HG03064 (cell line): ENCODE measurements at regions not wholly inside any gene's neighbourhood (a gene's known extent, or its start where the extent isn't known, plus 50 kb on each side); places are given as distances from the start of the nearest gene placed in this dataset.

Source experiments
- ATAC-seq: cut with Tn5 transposase; IDR thresholded peaks from one replicate; pipeline ENCODE4 v1.9.1; 2021; ENCODE audit warnings: low read depth; ENCODE audit not compliant: unreplicated experiment

DNA sequence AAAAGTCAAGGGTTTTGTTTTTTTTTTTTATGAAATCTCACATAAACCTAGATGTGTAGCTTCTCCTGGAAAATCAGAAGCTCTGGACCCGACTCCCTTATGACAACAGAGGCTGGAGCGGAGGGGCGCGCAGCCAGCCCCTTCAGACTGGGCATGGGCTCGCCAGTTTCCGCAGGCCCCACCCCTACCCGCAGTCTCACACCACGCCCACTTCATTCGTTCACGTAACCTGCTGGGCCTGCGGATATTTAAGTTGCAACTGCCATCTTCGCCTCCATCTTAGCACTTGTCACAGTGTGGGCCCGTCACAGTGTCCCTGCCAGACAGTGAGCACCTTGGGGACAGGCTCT, 111.7 kb upstream of the PTPN1 start:
- ATAC-seq: no peak

DNA sequence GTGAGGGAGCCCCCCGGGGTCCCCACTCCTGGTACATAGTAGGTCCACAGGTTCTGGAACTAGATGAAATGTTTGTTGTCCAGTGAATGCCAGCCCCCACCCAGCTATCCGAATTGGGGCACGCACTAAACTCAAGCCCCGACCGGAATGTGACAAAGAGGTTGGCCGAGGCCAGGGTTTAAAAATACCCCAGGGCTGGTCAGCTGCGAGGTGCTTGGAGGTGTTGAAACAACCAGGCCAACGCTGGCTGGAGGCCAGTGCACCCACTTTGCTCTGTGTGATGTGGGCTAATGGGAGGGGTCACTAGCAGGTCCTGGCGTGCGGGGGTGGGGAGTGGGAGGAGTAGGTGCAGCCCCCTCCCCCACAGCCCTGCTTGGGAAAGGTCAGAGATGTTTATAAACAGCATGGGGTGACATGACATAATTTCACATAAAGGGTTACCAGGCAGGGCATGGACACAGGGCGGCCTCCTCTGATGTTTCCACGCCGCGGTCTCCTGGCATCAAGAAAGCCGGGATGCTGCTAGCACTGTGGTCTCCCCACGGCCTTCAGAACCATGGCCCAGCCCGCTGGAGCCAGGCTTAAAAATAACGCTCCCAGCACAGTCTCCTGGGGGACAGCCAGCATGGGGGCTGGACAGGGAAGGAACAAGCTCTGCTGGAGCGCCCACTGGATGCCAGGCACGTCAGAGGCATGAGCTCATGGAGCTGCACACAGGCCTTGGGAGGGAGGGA, 111.2 kb upstream of the PTPN1 start:
- no peak for ATAC-seq

DNA sequence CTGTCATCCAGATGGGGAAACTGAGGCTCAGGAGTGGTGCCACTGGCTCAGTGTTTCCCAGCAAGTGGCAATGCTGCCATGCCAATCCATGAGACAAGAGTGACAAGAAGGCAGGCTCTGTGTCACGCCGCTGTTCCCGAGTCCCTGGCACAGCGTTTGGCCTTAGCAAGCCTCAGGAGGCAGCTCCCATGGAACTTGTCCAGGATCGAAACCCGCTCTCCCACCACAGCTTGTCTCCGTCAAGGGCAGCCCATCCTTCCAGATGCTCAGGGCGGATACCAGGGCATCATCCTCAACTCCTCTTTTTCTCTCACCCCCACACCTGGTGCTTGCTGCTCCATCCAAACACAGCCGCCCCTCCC, 110.6 kb upstream of the PTPN1 start:
- ATAC-seq: no peak

DNA sequence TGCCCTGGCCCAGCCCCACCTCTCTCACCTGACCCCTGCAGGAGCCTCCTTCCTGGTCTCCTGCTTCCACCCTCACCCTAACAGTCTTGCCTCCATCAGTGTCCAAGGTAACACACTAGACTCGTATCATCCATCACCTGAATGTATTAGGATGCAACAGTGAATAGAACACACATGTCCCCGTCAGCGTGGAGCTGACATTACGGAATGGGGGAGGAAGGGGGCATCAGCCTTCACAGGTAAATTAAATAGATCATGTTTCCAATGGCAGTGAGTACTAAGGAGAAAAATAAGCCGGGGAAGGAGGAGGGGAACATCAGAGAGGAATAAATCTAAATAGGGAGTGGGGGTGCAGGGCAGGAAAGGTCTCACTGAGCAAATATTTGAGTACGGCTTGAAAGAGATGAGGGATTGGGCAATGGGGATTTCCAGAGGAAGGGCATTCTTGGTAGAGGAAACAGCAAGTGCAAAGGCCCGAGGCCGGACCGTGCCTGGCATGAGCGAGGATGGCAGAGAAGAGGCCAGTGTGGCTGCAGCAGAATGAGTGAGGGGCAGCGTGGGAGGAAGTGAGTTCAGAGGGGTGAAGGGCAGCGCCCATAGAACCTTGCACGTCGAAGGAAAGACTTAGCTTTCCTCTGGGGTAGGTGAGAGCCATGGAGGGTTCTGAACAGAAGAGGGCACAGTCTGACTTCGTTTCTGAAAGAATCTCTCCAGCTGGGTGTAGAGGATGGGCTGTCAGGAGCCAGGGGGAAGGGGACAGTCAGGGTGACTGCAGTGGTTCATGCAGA, 110.1 kb upstream of the PTPN1 start:
- ATAC-seq: no peak

DNA sequence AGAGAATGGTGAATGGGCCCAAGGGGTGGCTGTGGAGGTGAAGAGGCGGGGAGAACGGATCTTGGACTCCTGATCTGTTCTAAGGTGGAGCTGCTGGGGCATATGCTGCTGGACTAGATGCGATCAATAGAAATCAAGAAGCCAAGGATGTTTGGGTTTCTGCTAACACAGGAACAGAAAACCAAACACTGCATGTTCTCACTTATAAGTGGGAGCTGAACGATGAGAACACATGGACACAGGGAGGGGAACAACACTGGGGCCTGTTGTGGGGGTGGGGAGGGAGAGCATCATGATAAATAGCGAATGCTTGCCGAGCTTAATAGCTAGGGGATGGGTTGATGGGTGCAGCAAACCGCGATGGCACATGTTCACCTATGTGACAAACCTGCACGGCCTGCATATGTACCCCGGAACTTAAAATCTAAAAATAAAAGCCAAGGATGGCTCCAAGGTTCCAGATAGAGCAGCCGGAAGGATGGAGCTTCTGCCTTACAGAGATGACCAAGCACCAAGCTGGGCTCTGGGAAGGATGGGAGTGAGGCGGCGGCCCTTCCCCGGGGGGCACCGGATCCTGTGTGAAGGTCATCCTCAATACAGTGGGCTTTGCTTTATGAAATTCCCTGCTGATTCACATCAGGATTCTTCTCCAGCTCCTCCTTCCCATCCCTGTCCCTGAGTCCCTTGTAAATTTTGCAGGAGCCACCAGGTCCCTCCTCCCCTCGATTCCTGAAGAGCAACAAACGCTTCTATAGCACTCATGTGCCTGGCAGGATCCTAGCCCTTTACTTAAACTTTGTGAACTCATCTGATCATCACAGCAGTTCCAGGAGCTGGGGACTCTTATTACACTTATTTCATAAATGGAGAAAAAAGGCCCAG, 109.2 kb upstream of the PTPN1 start:
- no peak for ATAC-seq

DNA sequence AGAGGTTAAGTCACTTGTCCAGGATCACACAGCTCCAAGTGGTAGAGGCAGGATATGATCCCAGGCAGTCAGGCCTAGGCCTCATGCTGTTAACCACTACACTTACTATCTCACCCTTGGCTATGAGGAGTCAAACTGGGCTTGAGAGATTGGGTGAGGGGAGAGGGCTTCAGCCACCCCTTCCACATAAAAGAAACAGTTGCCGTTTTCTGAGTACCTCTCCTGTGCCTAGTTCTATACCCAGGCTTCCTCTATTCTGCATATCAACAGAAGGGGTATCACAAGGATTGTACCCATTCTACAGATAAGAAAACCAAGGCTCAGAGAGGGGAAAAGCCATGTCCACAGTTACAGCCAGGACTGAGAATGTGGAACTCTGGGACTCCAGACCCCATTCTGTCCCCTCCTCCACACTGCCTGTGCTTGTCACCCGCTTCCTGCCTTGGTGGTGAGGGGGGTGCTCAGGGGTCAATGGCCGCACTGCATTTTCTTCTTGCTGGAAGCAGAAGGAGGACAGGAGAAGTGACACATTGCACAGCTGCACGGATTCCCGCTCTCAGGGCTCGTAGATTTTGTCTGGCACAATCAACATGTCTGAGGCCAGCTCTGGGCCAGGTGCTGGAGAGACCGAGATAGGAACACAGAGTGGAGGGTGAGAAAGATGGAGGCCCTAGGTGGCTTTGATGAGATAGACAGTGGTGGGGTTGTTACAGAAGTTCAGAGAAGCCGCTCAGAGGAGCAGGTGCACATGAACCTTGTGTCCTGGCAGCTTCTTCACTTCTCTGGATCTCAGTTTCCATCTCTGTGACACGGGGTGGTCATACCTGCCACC, 108.4 kb upstream of the PTPN1 start:
- no peak for ATAC-seq

DNA sequence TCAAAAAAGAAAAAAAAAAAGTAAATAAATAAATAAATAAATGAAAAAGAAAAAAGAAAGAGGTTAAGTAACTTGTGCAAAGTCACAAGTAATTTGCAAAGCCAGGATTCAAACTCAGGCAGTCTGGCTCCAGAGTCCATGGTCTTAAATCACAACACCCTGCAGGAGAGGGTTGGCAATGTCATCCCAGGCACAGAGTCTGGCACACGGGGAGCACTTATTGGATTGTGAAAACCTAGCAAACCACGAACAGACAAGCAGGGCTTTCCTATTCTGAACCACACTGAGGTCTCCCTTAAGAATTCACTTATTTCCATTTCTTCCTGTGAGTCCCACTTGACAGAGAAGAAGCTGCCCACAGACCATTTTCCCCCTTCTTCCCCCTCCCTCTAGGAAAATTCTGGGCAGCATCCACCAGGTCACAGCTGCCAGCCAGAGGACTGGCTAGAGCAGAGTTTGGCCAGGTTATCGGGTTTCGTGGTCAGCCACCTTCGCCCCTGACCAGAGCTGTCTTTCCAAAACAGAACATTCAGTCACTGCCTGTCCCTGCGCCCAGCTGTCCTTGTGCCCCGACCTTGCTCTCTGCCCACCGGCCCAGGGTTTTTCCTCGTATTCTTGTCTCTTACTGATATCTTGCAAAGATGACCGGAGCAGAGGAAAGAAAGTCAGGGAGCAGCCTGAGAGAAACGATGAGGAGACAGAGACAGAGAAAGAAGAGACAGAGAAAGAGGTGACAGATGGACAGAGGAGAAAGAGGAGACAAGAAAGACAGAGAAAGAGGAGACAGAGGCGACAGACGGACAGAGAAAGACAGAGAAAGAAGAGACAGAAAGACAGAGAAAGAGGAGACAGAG, 106.4 kb upstream of the PTPN1 start:
- no peak for ATAC-seq

DNA sequence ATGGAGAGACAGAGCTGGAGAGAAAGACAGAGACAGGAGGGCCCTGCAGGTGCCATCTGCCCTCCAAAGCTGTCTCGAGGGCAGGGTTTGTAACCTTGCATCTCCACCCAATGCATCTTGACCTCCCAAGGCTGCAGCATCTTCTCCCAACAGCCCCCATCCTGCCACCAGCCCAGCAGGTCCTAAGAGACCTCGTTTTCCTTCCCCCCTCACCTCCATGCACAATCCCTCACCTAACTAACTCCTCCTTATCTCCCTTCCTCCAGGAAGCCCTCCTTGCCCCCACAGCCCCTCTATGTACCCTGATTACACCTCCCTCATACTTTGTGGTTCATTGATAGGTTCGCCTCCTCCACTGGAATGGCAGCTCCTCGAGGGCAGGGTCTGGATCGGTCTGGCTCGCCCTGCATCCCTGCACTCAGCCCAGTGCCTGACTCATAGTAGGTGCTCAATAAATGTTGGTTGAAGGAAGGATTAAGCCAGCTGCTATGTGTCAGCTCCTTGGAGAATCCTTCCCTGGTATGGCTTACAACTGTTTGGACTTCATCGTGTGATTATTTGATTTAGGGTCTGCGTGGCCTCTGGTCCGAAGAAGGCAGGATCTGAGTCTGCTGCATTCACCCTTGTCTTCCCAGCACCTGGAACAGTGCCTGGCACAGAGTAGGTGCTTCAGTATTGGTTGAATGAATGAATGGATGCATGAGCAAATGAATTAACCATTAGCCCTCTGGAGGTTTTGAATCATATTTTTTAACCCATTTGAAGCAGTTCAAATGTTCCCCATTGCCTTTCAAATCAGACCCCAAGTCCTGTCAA, 105.6 kb upstream of the PTPN1 start:
- no peak for ATAC-seq

DNA sequence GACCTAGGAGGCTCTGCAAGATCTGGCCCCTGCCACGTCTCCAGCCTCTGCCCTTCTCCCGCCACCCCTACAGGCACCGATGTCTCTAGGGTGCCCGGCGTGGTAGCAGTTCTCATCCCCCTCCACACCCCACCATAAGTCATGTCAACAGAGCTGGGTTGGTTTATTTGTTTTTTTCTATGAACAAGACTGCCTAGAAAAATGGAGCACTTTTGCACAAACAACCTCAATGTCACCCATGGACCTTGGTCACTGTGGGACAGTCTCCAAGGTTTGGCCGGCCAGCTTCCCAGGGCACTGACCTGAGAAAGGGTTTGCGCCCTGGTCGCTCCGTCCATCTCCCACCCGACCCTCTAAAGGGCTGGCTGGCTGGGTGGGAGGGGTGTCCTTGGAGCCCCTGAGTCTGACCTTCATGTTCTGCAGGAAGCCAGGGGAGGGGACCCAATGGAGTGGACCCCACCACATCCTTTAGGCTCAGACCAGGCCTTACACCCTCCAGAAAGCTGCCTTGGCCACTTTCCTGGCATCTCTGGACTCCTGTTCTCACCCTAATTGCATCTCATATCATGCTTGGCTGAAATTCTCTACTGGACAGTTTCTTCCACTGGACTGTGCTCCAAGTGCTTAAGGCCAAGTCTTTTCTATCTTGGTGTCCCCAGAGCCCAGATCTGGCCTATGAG, 104.8 kb upstream of the PTPN1 start:
- no peak for ATAC-seq

DNA sequence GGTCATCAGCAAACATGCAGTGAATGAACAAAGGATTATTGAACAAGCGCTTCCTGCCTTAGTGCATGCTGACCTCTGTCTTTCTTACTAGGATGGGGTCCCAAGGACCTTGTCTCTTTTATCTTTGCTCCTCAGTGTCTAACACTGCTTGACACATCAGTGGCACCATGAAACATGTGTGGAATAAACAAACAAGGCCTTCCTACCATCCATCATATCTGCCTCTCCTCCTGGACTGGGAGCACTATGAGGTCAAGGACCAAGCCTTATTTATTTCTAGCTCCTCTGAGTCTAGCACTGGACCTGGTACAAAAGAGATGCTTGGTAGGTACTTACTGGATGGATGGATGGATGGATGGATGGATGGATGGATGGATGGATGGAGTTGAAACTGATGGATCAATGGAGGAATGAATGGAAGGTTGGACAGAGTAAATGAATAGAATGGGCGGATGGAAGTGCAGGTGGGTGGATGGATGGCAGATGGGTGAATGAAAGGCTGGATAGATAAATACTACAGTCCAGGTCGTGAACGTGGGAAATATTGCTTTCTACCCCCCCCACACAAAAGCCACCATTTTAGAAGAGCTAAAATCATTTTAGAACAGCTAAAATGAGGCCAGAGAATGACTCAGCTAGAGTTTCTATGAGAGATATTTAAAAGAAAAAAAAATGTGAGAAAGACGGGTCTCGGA, 104.1 kb upstream of the PTPN1 start:
- ATAC-seq: no peak

DNA sequence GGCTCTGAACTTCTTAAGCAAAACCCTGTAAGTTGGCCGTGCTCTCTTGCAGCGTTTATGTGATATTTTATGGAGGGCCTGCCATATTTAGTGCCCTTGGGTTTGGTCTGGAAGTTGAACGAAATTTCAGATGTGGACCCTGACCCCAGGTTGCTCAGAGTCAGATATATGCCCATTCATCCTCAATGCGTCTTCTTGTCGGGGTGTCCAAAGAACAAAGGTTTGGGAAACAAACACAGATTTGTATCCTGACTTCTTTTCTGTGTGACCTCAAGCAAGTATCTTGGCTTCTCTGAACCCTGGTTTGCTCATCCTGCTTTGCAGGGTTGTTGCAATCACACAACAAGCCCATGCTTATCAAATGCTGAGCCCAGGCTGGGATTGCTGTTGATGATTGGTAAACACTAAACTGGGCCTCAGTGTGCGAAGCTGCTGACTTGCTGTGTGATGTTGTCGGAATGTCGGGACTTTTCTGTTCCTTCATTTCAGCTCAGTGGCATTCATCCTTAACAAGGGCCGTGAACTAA, 103.5 kb upstream of the PTPN1 start:
- no peak for ATAC-seq

DNA sequence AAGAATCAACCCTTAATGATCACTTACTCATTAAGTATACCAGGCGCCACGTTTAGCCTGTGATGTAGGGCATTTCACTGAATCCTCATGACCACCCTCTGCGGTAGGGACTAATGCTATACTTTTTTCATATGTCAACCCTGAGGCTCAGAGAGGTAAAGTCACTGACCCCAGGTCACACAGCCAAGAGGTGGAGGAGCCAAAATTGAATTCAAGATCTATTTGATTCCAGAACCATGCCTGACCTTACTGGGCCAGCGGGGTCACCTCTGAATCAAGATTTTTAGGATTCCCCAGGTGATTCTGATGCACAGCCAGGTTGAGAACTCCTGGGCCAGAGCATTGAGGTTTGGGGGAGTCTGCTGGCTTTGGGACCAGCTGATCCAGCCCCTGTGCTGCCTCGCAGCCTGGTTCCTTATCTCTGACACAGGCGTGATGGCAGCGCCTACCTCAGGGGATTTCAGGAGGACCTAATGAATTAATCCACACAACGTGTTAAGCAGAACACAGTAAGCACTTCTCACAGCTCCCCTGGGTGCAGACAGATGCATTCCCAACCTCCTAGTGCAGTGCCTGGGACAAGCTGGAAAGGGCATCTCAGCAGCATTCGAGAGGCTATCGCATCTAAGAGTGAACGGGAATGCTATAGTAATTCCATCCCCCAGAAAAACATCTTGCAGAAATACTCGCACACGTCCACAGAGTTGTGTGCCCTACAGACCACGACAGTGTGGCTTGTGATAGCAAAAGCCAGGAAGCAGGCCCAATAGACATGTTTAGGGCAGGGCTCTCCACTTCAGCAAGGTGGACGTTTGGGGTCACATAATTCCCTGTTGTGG, 101.4 kb upstream of the PTPN1 start:
- ATAC-seq: no peak

DNA sequence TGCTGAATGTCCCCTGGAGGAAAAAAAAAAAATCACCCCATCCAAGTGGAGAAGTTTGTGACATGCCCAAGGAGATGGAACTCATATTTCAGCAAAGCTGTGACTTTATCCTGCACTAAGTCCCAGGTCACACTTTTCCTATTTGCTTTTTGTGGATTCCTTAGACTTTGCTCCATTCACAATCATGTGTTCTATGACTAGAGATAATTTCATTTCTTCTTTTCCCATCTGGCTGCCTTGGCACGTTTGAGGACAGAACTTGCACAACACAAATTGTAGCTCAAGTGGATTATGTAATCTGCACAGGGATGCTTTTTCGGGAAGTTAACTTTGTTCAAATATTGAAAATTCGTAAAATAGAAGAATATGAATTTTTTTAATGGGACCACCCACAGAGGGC, 100.7 kb upstream of the PTPN1 start:
- ATAC-seq: no peak

DNA sequence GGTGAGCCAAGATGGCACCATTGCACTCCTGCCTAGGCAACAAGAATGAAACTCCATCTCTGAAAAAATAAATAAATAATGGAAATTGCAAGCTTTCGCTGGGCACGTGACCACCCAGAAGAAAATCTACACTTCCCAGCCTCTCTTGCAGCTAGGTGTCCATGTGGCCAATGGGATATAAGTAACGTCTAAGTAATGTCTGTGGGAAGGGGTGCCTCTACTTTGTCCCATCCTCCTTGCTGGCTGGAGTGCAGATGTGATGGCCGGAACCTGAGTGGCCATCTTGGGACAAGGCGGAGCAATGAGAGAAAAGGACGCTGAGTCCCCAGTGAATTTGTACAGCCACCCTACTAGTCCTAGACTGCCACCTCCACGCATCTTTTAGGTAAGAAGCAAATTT, 99.8 kb upstream of the PTPN1 start:
- no peak for ATAC-seq

DNA sequence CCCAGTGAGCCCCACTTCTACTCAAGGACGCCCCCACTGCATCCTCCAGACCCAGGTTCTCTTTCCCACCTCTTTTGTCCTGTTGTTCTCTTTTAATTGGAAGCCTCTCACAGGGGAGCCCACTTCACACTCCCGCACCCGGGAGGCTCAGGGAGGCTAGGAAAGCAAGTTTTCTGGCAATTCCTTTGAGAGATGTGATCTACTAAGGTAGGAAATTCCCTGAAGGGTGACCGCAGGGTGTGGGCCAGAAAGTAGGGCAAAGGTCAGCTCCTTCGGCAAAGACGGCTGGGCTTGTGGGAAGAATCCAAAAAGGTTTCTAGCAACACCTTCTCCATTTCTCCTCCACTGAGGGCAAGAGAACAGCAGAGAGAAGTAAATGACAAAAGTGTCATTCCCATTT, 98.1 kb upstream of the PTPN1 start:
- ATAC-seq: no peak

DNA sequence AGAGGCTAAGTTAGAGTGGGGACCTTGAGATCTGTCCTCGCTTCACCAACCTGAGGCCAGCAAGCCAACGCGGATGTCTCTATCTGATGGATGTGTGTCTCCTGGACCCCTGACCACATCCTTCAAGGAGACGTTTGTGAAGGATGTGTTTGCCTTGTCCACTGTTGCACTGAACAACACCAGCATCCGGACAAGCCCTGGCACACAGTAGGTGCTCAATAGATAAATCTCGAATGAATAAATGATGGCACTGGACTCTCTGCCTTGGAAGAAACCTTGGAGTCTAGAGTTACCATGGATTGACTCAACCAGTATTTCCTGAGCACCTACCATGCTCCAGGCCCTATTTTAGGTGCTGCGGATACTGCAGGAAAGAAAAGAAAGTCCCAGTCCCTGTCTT, 97.7 kb upstream of the PTPN1 start:
- ATAC-seq: no peak

DNA sequence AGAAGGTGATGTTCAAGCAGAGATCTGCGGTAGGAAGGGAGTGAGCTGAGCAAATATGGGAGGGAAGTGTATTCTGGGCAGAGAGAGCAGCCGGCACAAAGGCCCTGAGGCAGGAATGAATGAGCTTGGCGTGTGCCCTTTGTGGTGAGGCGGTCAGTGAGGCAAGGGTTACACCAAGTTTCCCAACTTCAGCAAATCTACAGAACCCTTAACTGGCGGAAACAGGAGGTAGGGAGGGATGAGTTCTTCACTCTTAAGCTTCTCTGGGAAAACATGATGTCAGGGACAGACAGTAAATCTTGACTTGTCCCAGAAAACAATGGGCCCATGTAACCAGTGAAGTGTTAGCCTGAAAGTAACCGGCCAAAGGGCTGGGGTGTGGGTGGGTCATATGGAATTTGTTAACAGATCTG, 97.1 kb upstream of the PTPN1 start:
- ATAC-seq: no peak
